ENCODE measurements at regions not wholly inside any gene's neighbourhood (a gene's known extent, or its start where the extent isn't known, plus 50 kb on each side); places are given as distances from the start of the nearest gene placed in this dataset.

DNA sequence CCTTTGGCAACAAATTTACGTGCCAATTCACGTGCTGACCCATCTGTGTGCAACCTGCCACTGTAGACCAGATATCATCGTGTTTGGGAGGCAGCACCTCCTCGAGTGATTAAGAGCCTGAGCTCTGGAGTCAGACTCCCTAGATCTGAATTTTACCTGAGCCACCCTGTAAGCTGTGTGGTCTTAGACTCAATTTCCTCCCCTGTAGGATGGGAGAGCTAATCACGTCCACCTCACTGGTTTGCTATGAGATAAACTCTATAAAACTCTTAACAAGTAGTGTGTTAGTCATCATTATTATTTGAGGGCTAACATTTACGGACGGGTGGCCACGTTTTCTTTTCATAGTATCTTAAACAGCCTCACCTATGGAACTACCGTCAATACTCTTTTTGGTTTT lies 220.0 kb upstream of the ADAMTSL1 start:
- 87 to 93% methylated on average over 9 of the region's 9 CpGs for WGBS, 2 donors
- no peak overlapping the region for H3K4me3 ChIP-seq
- intact Hi-C loops (cut with DNase I), result loop anchor here in 7 of 10 donors (2.0 to 10.0 kb wide), 7 partner anchors 189 to 775 kb away; no protein-coding TSS in a partner anchor
- H3K9me3 ChIP-seq, result no peaks in the 10 kb centered on the region
- no peak for TF ChIP-seq CTCF (IDR thresholded peaks at IDR 0.05)
- ATAC-seq (no peak), DNase-seq (no peak)
- H3K27me3 ChIP-seq, result no peaks in the 10 kb centered on the region
- no peak overlapping the region for H3K27ac ChIP-seq
- H3K36me3 ChIP-seq, result no peaks in the 10 kb centered on the region
- peaks cover 0 to 16% (median 4%) of the 10 kb centered on the region in 9 donors for H3K4me1 ChIP-seq

DNA sequence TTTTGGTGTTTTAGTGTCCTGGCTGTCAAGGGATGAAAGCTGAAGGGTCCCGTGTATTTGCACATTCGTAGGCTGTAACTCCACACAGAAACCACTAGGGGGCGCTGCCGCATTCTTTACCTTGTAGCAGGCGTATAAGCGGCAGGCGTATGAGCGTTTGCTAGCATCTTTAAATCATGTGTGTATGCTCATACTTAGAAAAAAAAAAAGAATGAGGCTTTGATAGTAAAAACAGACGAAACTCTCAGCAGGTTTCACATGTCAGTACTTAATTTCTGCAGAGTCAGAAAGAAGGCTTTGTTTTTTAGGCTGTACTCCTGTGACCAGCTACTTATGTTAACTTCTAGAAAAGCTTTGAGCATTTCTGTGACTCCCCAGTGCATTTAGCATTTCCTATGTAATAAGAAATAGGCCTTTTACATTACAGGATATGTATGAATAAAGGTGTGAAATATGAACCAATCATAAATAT lies 218.8 kb upstream of the ADAMTSL1 start:
- peak; percentile 47 to 91 (median 84) for ATAC-seq
- Histone ChIP-seq H3K4me3 (no peak overlapping the region), H3K9me3 (no peaks in the 10 kb centered on the region), H3K36me3 (no peaks in the 10 kb centered on the region), H3K27me3 (no peaks in the 10 kb centered on the region), H3K27ac (no peak overlapping the region), H3K4me1 (peaks cover 0 to 21% (median 4%) of the 10 kb centered on the region in 9 donors)
- DNase-seq, result peak; percentile 70 to 83
- WGBS, 2 donors, result 0% methylated on average over 9 of the region's 9 CpGs
- intact Hi-C loops (cut with DNase I), result loop anchor here (1.0 to 10.0 kb wide), 11 partner anchors 183 to 774 kb away; no protein-coding TSS in a partner anchor
- peak; percentile 88 to 98 (median 97) for TF ChIP-seq CTCF (IDR thresholded peaks at IDR 0.05)

GRCh38 chr9:18255747-18256146 lies 218.2 kb upstream of the ADAMTSL1 start:
- Histone ChIP-seq H3K4me1 (peaks cover 0 to 26% (median 6%) of the 10 kb centered on the region in 9 donors), H3K36me3 (no peaks in the 10 kb centered on the region), H3K9me3 (no peaks in the 10 kb centered on the region), H3K27ac (no peak overlapping the region), H3K4me3 (no peak overlapping the region), H3K27me3 (no peaks in the 10 kb centered on the region)
- 66 to 83% methylated on average over 4 of the region's 4 CpGs for WGBS, 2 donors
- DNase-seq (no peak), ATAC-seq (no peak)
- intact Hi-C loops (cut with DNase I), result loop anchor here (1.0 to 10.0 kb wide), 12 partner anchors 183 to 774 kb away; no protein-coding TSS in a partner anchor
- TF ChIP-seq CTCF (IDR thresholded peaks at IDR 0.05), result no peak

DNA sequence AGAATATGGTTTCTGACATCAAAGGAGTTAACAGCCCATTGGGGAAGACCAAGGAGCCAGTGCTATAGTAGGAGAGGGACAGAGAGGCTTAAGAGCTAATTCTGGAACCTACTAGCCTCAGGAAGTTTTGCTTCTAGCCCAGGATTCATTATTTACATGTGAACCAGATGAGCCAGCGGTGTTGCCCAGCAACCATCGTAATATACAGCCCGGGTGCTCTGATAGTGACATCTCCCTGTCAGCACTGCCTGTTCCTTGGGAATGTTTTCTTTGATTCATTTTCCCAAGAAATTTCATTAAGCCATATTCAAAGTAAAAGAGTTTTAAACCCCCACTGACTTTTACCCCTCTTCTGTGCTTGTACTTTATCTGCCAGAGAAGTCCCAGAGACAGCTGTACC lies 217.4 kb upstream of the ADAMTSL1 start:
- intact Hi-C loops (cut with DNase I), result loop anchor here in 9 of 10 donors (1.0 to 10.0 kb wide), 10 partner anchors 186 to 772 kb away; no protein-coding TSS in a partner anchor
- 33 to 59% methylated on average over 3 of the region's 3 CpGs for WGBS, 2 donors
- H3K4me1 ChIP-seq, result peaks cover 0 to 33% (median 7%) of the 10 kb centered on the region in 9 donors
- no peak for DNase-seq
- no peaks in the 10 kb centered on the region for H3K9me3 ChIP-seq
- H3K27me3 ChIP-seq, result no peaks in the 10 kb centered on the region
- H3K4me3 ChIP-seq, result no peak overlapping the region
- no peaks in the 10 kb centered on the region for H3K36me3 ChIP-seq
- no peak for TF ChIP-seq CTCF (IDR thresholded peaks at IDR 0.05)
- H3K27ac ChIP-seq, result no peak overlapping the region
- ATAC-seq, result peak in 2 of 8 donors; percentile 42 to 55
